ENCODE measurements at regions not wholly inside any gene's neighbourhood (a gene's known extent, or its start where the extent isn't known, plus 50 kb on each side); places are given as distances from the start of the nearest gene placed in this dataset.

DNA sequence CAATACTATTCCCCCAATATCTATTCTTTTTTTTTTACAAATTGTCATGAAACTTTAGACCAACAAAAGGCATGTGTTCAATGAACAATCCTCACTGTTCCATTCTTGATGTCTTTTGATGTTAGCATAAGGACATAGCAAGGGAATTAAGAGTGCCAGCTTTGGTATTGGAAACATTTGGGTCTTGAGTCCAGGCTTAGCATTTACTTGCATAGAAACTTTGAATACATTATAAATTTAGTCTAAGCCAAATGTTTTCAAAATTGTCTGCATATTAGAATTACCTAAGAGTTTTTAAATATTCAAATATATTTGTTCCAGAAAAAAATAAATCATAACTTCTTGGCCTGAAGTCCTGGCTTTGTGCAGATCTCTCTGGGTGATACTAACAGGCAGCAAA is 406.5 kb downstream of the LRFN5 start:
- no peak for ATAC-seq

DNA sequence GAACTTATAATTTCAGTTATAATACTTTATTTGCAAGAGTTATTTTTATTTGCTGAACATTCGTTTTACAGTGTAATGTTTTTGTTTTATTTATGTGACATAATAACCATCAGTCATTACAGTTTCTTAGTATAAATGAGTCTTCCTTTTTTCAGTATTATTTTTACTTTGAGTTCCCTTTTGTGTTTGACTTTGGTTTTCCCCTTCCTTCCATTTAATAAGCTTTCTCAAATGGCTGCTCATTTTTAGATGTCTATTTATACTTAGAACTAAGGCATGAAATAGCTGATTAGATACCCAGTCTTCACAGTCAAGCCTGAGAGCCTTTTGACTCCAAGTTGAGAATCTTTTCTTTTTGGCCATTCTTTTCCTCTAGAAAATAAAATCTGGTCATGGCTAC is 404.5 kb downstream of the LRFN5 start:
- ATAC-seq: no peak

DNA sequence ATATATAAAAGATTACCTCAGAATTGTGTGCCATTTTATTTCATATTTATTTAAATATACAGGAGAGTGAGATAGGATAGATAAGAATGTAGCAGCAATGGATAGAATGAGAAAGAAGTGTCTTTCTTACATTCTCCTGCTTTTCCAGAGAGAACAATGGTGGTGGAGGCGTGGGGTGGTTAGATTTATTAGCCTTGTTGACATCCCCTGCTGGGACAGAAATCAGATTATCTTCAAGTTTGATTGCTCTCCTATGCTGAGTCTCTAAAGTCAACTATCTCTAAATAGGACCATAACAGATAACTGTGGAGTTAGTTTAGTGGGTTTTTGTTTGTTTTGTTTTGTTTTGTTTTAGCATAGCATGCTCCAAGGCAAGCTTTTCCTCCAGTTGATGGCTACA is 397.6 kb downstream of the LRFN5 start:
- ATAC-seq: no peak

DNA sequence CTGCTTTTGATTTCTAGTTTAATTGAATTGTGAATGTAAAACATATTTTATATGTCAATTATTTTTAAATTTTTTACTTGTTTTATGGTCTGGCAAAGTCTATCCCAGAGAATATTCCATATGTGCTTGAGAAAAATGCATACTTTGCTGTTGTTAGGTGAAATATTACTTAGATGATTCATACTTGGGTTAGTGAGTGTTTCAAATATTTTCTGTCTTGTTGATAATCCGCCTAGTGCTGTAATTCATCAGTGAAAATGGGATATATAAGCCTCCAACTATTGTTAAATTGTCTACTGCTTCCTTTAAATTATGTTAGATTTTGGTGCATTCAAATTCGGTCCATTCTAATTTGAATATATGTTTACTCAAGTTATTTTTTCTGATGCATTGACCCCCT is 395.5 kb downstream of the LRFN5 start:
- ATAC-seq: no peak

DNA sequence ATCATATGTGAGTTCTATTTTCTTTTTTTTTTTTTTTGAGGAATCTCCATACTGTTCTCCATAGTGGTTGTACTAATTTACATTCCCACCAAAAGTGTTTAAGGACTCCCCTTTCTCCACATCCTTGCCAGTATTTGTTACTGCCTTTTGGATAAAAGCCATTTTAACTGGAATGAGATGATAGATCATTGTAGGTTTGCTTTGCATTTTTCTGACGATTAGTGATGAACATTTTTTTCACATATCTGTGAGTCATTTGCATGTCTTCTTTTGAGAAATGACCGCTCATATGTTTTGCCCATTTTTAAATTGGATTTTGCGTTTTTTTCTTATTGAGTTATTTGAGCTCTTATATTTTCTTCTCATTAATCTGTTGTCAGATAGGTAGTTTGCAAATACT is 394.8 kb downstream of the LRFN5 start:
- ATAC-seq: no peak

DNA sequence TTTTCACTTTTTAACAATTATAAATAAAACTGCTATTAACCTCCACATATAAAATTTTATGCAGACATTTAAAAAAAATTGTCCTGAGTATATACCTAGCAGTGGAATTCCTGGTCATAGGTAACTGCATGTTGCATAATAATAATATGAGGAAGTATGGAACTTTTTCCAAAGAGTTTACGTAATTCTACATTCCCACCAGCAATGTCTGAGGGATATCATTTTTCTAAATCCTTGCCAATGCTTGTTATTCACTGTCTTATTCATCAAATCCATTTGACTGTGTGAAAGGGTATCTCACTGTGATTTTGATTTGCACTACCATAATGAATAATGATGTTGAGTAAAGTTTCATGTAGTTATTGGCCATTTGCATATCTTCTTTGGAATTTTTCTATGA is 393.8 kb downstream of the LRFN5 start:
- ATAC-seq: no peak

DNA sequence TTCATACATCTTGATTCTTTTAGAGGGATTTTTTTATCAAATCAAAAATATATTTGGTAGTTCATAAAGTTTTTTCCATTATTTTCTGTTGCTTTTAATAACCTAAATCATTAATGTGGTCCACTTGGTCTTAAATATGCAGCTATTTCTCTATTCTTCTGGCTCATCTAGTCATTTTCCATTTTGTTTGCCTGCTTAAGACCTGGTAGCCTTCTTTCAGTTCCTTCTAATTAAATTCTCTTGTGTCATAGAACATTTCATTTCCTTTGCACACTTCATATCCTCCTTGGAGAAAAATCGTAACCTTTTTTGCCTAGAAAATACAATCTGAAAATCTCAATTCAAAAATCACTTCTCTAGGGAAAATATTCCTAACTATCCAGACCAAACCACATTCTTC is 387.0 kb downstream of the LRFN5 start:
- ATAC-seq: no peak

DNA sequence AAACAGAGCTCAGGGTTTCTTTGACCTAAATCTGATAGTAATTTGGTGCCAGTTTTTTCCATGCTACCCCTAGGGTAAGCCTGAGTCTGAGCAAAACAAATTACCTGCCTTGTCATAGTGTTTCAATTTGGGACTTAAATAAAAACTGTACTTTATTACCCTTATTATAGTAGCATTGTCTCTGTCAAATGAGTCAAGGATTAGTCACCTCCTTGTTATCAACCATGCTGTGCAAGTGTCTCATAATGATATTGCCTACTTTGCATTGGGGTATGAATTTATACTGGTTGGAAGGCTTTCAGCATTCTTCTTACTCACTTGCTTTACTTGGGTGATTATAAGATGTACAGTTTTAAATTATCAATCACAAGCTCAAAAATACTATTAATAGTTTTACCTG is 380.0 kb downstream of the LRFN5 start:
- peak; percentile 9 to 36 for ATAC-seq

DNA sequence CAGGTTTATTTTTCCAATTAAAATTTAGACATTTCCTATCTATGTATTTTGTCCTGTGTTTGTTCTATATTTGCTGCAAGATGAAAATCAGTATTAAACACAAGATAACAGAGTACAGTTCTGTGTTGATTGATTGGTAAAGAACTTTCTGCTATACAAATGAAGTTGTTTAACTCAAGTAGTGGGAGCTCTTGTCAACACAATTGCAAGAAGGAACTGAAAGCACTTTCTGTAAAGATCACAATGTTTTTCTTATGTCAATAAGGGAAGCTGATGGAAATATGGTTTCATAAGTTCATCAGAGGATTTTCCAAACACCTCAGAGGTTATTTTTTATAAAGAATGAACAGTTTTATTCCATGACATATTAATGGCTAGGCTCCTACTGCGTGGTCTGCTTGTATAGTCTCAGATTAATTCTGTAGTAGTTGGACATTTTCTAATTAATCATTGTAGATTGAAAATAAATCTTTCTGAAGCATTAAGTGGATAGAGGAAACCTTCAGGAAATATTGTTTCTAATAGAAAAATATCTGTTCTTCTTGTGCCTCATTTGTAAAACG is 379.5 kb downstream of the LRFN5 start:
- ATAC-seq: no peak

DNA sequence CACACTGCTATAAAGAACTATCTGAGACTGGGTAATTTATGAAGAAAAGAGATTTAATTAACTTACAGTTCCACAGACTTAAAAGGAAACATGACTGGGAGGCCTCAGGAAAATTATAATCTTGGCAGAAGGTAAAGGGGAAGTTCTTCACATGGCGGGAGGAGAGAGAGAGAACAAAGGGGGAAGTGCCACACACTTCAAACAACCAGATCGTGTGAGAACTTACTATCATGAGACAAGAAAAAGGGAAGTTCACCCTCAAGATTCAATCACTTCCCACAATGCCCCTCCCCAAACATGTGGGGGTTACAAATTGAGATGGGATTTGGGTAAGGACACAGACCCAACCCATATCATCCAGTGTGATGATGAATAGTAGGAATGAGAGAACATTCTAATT is 366.5 kb downstream of the LRFN5 start:
- ATAC-seq: no peak

DNA sequence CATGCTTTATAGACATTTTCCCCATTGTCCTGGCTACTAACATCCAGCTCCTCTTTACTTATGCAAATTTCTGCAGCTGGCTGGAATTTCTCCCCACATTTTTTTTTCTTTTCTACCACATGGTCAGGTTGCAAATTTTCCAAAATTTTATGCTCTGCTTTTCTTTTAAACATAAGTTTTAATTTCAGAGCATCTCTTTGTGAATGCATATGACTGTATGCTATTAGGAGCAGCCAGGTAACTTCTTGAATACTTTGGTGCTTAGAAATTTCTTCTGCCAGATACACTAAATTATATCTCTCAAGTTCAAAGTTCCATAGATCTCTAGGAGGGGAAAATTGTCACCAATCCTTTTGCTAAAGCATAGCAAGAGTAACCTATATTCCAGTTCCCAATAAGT is 365.9 kb downstream of the LRFN5 start:
- ATAC-seq: no peak

DNA sequence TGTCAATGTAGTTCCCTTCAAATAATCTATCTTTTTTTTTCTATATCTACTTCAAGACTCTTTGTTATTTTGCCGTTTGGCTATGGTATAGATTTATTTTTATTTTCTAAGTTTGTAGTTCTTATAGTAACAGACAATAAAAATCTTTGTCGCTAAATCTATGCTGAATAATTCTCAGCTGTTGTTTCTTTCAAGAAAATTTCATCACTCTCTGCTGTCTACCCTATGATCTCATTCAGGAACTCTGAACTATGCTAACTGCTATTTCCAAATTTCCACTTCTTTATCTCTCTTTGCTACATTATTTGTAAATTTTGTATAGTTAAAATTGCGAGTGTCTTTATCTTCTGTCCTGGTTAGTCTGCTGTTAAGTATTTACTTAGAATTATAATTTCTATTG is 353.6 kb downstream of the LRFN5 start:
- no peak for ATAC-seq

DNA sequence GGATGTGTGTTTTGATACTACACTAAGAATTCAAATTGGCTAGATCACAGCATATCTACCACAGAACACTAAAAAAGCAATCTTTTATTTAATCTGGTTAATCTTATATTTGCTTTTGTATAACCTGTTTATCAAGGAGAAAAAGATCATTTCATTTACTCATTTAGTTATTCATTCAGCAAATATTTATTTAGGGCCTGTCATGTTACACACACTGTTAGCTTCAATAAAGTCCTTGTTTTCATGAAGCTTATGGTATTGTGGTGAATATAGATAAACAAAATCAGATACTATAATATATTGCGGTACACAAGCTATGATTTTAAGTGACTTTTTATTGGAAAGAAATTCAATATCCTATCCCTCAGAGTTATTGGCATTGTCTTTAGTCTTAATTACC is 350.8 kb downstream of the LRFN5 start:
- ATAC-seq: no peak

Data from activated CD4-positive, CD25-positive, alpha-beta regulatory T cell treated with anti-CD3 and anti-CD28 coated beads, Interleukin-2, amount 50 U/mL, for 24 hours (primary cell).